ENCODE measurements at regions not wholly inside any gene's neighbourhood (a gene's known extent, or its start where the extent isn't known, plus 50 kb on each side); places are given as distances from the start of the nearest gene placed in this dataset.
A peak's percentile ranks its signal among the peaks of the same experiment; 100 is the strongest.

- H3K4me3 ChIP-seq (ENCODE audit: control insufficient read depth, low read depth, low read length): no peak overlapping the region
- no peak for TF ChIP-seq CTCF (conservative IDR thresholded peaks at IDR 0.05; ENCODE audit: control insufficient read depth, insufficient read depth, low read depth, low read length)
- no peak for DNase-seq (ENCODE audit: low read depth)
Observed at GRCh38 chr13:62964522-62964921, 1548.9 kb upstream of the PCDH20 start.

- no peak for DNase-seq (ENCODE audit: low read depth)
- no peak for TF ChIP-seq CTCF (conservative IDR thresholded peaks at IDR 0.05; ENCODE audit: control insufficient read depth, insufficient read depth, low read depth, low read length)
- no peak overlapping the region for H3K4me3 ChIP-seq (ENCODE audit: control insufficient read depth, low read depth, low read length)
Observed at GRCh38 chr13:62960723-62961122, 1545.1 kb upstream of the PCDH20 start.

GRCh38 chr13:62933809-62934208 is 1518.2 kb upstream of the PCDH20 start:
- H3K4me3 ChIP-seq (ENCODE audit: control insufficient read depth, low read depth, low read length): no peak overlapping the region
- DNase-seq (ENCODE audit: low read depth): no peak
- no peak for TF ChIP-seq CTCF (conservative IDR thresholded peaks at IDR 0.05; ENCODE audit: control insufficient read depth, insufficient read depth, low read depth, low read length)

GRCh38 chr13:62932256-62932883 is 1516.7 kb upstream of the PCDH20 start:
- H3K4me3 ChIP-seq (ENCODE audit: control insufficient read depth, low read depth, low read length): no peak overlapping the region
- no peak for TF ChIP-seq CTCF (conservative IDR thresholded peaks at IDR 0.05; ENCODE audit: control insufficient read depth, insufficient read depth, low read depth, low read length)
- DNase-seq (ENCODE audit: low read depth): peak; percentile 55

GRCh38 chr13:62931853-62932252 is 1516.2 kb upstream of the PCDH20 start:
- TF ChIP-seq CTCF (conservative IDR thresholded peaks at IDR 0.05; ENCODE audit: control insufficient read depth, insufficient read depth, low read depth, low read length): no peak
- DNase-seq (ENCODE audit: low read depth): peak; percentile 77
- H3K4me3 ChIP-seq (ENCODE audit: control insufficient read depth, low read depth, low read length): no peak overlapping the region

- H3K4me3 ChIP-seq (ENCODE audit: control insufficient read depth, low read depth, low read length): no peak overlapping the region
- no peak for DNase-seq (ENCODE audit: low read depth)
- no peak for TF ChIP-seq CTCF (conservative IDR thresholded peaks at IDR 0.05; ENCODE audit: control insufficient read depth, insufficient read depth, low read depth, low read length)
Observed at GRCh38 chr13:62924395-62924794, 1508.7 kb upstream of the PCDH20 start.

GRCh38 chr13:62920159-62920558 is 1504.5 kb upstream of the PCDH20 start:
- DNase-seq (ENCODE audit: low read depth): peak; percentile 91
- TF ChIP-seq CTCF (conservative IDR thresholded peaks at IDR 0.05; ENCODE audit: control insufficient read depth, insufficient read depth, low read depth, low read length): no peak
- no peak overlapping the region for H3K4me3 ChIP-seq (ENCODE audit: control insufficient read depth, low read depth, low read length)

Measured in fibroblast of mammary gland (primary cell).